Right lobe of liver (tissue), 4 donors: ENCODE measurements at regions not wholly inside any gene's neighbourhood (a gene's known extent, or its start where the extent isn't known, plus 50 kb on each side); places are given as distances from the start of the nearest gene placed in this dataset.

ENCODE experiments used
- POLR2A ChIP-seq: fragments of 450-650 bp; IDR thresholded peaks from one replicate; pipeline ENCODE4 v1.6.1; 2017; ENCODE audit warnings: antibody characterized with exemption, mild to moderate bottlenecking
- TF ChIP-seq, protein P1 (sequence below), 4 donors: fragments of 200-600 bp in 3 of 4; fragments of 450-650 bp in 1 of 4; IDR thresholded peaks; one replicate each; pipeline versions ENCODE4 v1.5.1 to v1.8.0; 2016 to 2022; ENCODE audit warnings: antibody characterized with exemption in 4 of 4, mild to moderate bottlenecking in 2 of 4
- donor health status: DM: no; HTN: no; CAD: no.
- donor health status: DM: no; HTN: no; CAD: no.
- donor health status: DM: no; HTN: yes; CAD: no.

DNA sequence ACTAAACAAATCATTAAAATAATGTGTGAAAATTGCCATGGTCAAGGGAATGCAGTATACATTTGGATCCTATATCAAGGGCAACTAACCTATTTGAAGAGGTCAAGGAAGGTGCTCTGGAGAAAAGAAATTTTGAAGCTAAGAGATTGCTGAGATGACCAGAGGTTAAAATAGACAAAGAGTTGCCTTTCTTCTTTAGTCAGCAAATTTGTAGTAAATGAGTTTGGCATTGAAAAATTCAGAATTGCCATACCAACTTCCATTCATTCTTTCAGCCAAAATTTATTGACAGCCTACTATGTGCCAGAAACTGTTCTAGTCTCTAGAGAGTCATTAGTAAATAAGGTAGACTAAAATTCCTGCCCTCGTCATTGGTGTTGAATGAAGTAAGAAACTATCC lies 396.2 kb downstream of the BCL11A start:
- TF ChIP-seq, protein P1, sequence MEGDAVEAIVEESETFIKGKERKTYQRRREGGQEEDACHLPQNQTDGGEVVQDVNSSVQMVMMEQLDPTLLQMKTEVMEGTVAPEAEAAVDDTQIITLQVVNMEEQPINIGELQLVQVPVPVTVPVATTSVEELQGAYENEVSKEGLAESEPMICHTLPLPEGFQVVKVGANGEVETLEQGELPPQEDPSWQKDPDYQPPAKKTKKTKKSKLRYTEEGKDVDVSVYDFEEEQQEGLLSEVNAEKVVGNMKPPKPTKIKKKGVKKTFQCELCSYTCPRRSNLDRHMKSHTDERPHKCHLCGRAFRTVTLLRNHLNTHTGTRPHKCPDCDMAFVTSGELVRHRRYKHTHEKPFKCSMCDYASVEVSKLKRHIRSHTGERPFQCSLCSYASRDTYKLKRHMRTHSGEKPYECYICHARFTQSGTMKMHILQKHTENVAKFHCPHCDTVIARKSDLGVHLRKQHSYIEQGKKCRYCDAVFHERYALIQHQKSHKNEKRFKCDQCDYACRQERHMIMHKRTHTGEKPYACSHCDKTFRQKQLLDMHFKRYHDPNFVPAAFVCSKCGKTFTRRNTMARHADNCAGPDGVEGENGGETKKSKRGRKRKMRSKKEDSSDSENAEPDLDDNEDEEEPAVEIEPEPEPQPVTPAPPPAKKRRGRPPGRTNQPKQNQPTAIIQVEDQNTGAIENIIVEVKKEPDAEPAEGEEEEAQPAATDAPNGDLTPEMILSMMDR (IDR thresholded peaks at IDR 0.05), result no peak
- no peak for TF ChIP-seq POLR2A
